HepG2 (cell line): ENCODE measurements at regions not wholly inside any gene's neighbourhood (a gene's known extent, or its start where the extent isn't known, plus 50 kb on each side); places are given as distances from the start of the nearest gene placed in this dataset.

Experiments
- ATAC-seq: fragments of 200-7000 bp; cut with Tn5 transposase; 3 replicates; pipeline ENCODE4 v1.9.1; 2020; ENCODE audit warnings: mild to moderate bottlenecking, moderate library complexity
- BruUV-seq: library from RNA; stranded (reverse); fragments of 400-500 nt; replicated peaks from 2 replicates; lab custom pipeline; 2021; lab: Mats Ljungman, UMichigan
- CTCF ChIA-PET: fragments of 300-600 bp; formaldehyde crosslinking; extraction: SDS; loops from one replicate; lab custom pipeline; 2021; ENCODE audit warnings: low total read pairs, inconsistent platforms, low intra/inter-chr PET ratio; lab: Yijun Ruan, JAX
- POLR2A ChIA-PET: fragments of 350-600 bp; sonication (Branson Sonifier 250); formaldehyde crosslinking; loops from one replicate; lab custom pipeline; 2020; ENCODE audit warnings: antibody characterized with exemption, inconsistent platforms; lab: Yijun Ruan, JAX
- DNase-seq: peaks from one replicate; pipeline ENCODE4 v3.0.0-alpha.2; 2015; ENCODE audit warnings: low spot score
- FAIRE-seq: peaks from 3 replicates; lab custom pipeline; 2011; peaks lifted over from hg19 to GRCh38; lab: Jason Lieb, UNC
- H2AFZ ChIP-seq: one replicate; pipeline ENCODE4 v1.6.1; 2011; ENCODE audit warnings: low read length, inconsistent platforms
- H3K27ac ChIP-seq: fragments of 300-600 bp; 3 replicates; pipeline ENCODE4 v1.8.0; 2011; ENCODE audit warnings: mixed run types, mild to moderate bottlenecking, mixed read lengths, low read length, inconsistent platforms; ENCODE audit not compliant: insufficient read depth; ENCODE audit errors: extremely low read length
- H3K27me3 ChIP-seq, 2 experiments: fragments of 200-600 bp in 1 of 2; 2 replicates in 1 of 2; 3 replicates in 1 of 2; pipeline versions ENCODE4 v1.6.0 to v1.8.0; 2011; ENCODE audit warnings: low read length in 2 of 2, mild to moderate bottlenecking in 2 of 2, moderate library complexity in 2 of 2, inconsistent platforms in 1 of 2; ENCODE audit not compliant: insufficient read depth in 2 of 2, control insufficient read depth in 1 of 2
- H3K36me3 ChIP-seq, 2 experiments: fragments of 200-600 bp in 1 of 2; replicated peaks in 1 of 2; 2 replicates in 1 of 2; 3 replicates in 1 of 2; pipeline versions ENCODE4 v1.5.1 to v1.8.0; 2011; ENCODE audit warnings: low read length in 2 of 2, inconsistent platforms in 1 of 2; ENCODE audit not compliant: insufficient read depth in 2 of 2, control insufficient read depth in 1 of 2
- H3K4me1 ChIP-seq: 2 replicates; pipeline ENCODE4 v1.5.1; 2012; ENCODE audit warnings: low read length, inconsistent platforms; ENCODE audit not compliant: insufficient read depth
- H3K4me2 ChIP-seq: 2 replicates; pipeline ENCODE4 v1.6.0; 2011; ENCODE audit warnings: low read depth, low read length, inconsistent platforms
- H3K4me3 ChIP-seq, 3 experiments: fragments of 200-600 bp in 1 of 3; sonication (generic), shearing (Covaris generic) in 1 of 3; replicated peaks in 1 of 3; 2 replicates each; pipeline ENCODE4 v1.5.1; 2011 to 2016; ENCODE audit warnings: low read length in 3 of 3, inconsistent platforms in 2 of 3, low read depth in 2 of 3, mild to moderate bottlenecking in 2 of 3, control low read depth in 1 of 3, mixed read lengths in 1 of 3; ENCODE audit not compliant: insufficient read depth in 1 of 3
- H3K79me2 ChIP-seq: one replicate; pipeline ENCODE4 v1.6.1; 2011; ENCODE audit warnings: low read length, inconsistent platforms; ENCODE audit not compliant: insufficient read depth
- H3K9ac ChIP-seq: 2 replicates; pipeline ENCODE4 v1.6.0; 2011; ENCODE audit warnings: mild to moderate bottlenecking, low read depth, low read length, inconsistent platforms; ENCODE audit not compliant: insufficient read depth
- H3K9me3 ChIP-seq: 2 replicates; pipeline ENCODE4 v1.5.1; 2012; ENCODE audit warnings: mild to moderate bottlenecking, low read length
- H4K20me1 ChIP-seq: 2 replicates; pipeline ENCODE4 v1.6.0; 2011; ENCODE audit warnings: inconsistent platforms, mild to moderate bottlenecking, low read length, moderate library complexity; ENCODE audit not compliant: insufficient read depth
- RBFOX2 ChIP-seq: fragments of 200-400 bp; formaldehyde crosslinking; IDR thresholded peaks from 2 replicates; pipeline ENCODE4 v1.6.1; 2017; ENCODE audit warnings: low read depth, mild to moderate bottlenecking, low read length
- SMC3 ChIP-seq: IDR thresholded peaks from 2 replicates; pipeline ENCODE4 v1.6.1; 2011; ENCODE audit warnings: low read length, improper control_type of control experiment
- ZKSCAN5 ChIP-seq: sonication (generic); formaldehyde crosslinking; IDR thresholded peaks from 2 replicates; pipeline ENCODE4 v1.5.1; 2020; ENCODE audit warnings: mild to moderate bottlenecking, missing genetic modification reagents
- WGBS: methylation state at CpG from one replicate; pipeline ENCODE4 v1.1.6; 2017; ENCODE audit warnings: low lambda C conversion rate; 5-methylcytosine and 5-hydroxymethylcytosine counted together
- in situ Hi-C: cut with HindIII; loops from 2 replicates; pipeline ENCODE4 v1.10.0; 2017; ENCODE audit warnings: low pct_unique_long_range_greater_than_20kb; ENCODE audit not compliant: extremely low pct_ligation_motif_present
- intact Hi-C: fragments of 100-400 bp; cut with micrococcal nuclease; formaldehyde crosslinking; loops from one replicate; pipeline ENCODE4 v1.10.0; 2022; ENCODE audit not compliant: unreplicated experiment
- TF ChIP-seq, protein P1 (sequence below): sonication (generic); formaldehyde crosslinking; conservative IDR thresholded peaks from 2 replicates; pipeline ENCODE4 v1.4.0; 2020; ENCODE audit warnings: missing genetic modification reagents
- TF ChIP-seq, protein P2 (sequence below): sonication (generic); formaldehyde crosslinking; IDR thresholded peaks from 2 replicates; pipeline ENCODE4 v1.5.0; 2020; ENCODE audit warnings: mild to moderate bottlenecking, missing genetic modification reagents, borderline replicate concordance
- TF ChIP-seq, protein P3 (sequence below): sonication (generic); formaldehyde crosslinking; conservative IDR thresholded peaks from 2 replicates; pipeline ENCODE4 v1.4.0; 2020; ENCODE audit warnings: missing genetic modification reagents

DNA sequence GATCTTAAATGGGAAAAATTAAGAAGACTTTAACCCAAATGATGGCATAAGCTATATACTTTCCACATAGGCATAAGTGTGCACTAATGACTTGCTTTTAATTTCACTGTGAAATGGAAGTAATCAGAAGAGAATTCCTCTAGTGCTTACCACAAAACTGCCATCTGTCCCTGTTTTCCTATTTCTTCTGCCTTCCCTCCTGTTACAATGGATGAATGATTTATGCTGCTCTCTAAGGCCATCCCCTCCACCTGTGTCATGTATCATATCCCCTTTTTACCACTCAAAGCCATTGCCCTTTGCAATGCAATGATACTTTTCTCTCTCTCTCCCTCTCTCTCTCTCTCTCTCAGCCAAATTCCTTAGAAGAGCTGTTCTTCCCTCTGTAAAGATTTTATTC, 109.1 kb downstream of the C12orf50 start:
- BruUV-seq: no TSS peak
- DNase-seq (no peak), ATAC-seq (no peak), FAIRE-seq (no peak)
- Histone ChIP-seq H3K27ac (no peak overlapping the region), H3K9ac (no peak overlapping the region), H2AFZ (no peak overlapping the region), H3K36me3 (no peaks in the 10 kb centered on the region), H3K4me2 (no peak overlapping the region), H3K4me3 (no peak overlapping the region), H3K79me2 (no peaks in the 10 kb centered on the region), H3K9me3 (no peaks in the 10 kb centered on the region), H4K20me1 (no peaks in the 10 kb centered on the region), H3K27me3 (no peaks in the 10 kb centered on the region), H3K4me1 (no peaks in the 10 kb centered on the region)
- ChIA-PET CTCF (no interaction called here), POLR2A (no interaction called here)
- intact Hi-C loops (no loop called here), in situ Hi-C loops (no loop called here)
- TF ChIP-seq, protein P1, sequence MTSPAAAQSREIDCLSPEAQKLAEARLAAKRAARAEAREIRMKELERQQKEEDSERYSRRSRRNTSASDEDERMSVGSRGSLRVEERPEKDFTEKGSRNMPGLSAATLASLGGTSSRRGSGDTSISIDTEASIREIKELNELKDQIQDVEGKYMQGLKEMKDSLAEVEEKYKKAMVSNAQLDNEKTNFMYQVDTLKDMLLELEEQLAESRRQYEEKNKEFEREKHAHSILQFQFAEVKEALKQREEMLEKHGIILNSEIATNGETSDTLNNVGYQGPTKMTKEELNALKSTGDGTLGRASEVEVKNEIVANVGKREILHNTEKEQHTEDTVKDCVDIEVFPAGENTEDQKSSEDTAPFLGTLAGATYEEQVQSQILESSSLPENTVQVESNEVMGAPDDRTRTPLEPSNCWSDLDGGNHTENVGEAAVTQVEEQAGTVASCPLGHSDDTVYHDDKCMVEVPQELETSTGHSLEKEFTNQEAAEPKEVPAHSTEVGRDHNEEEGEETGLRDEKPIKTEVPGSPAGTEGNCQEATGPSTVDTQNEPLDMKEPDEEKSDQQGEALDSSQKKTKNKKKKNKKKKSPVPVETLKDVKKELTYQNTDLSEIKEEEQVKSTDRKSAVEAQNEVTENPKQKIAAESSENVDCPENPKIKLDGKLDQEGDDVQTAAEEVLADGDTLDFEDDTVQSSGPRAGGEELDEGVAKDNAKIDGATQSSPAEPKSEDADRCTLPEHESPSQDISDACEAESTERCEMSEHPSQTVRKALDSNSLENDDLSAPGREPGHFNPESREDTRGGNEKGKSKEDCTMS (CRISPR knock-in tag): no peak
- TF ChIP-seq RBFOX2: no peak

DNA sequence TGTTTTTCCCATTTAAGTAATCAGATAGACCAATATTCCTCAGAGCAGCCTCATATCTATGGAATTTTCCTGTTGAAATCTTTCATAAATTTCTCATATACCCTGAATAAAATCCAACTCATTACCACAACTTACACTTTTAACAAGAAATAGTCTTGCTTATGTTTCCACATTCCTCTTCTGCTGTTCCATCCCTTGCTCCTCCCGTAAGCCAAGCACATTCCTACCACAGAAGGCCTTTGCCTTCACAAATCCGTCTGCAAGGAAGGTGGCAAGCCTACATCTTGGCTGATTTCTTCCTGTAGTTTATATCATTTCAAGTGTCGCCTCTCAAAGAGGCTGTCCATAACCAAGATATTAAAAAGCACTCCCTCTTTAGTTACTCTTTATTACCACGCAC, 127.7 kb downstream of the C12orf50 start:
- DNase-seq (no peak), ATAC-seq (no peak), FAIRE-seq (no peak)
- no TSS peak for BruUV-seq
- H4K20me1 ChIP-seq: no peaks in the 10 kb centered on the region
- no peaks in the 10 kb centered on the region for H3K27me3 ChIP-seq
- no peak overlapping the region for H3K4me3 ChIP-seq
- H3K9me3 ChIP-seq: peaks cover 3% of the 10 kb centered on the region
- no peaks in the 10 kb centered on the region for H3K79me2 ChIP-seq
- CTCF ChIA-PET: no interaction called here
- H3K9ac ChIP-seq: no peak overlapping the region
- POLR2A ChIA-PET: no interaction called here
- no peak overlapping the region for H3K4me2 ChIP-seq
- in situ Hi-C loops (no loop called here), intact Hi-C loops (no loop called here)
- no peaks in the 10 kb centered on the region for H3K4me1 ChIP-seq
- no peak overlapping the region for H3K27ac ChIP-seq
- H3K36me3 ChIP-seq: no peaks in the 10 kb centered on the region
- WGBS: 0% methylated on average over 4 of the region's 4 CpGs
- H2AFZ ChIP-seq: no peak overlapping the region
- TF ChIP-seq ZKSCAN5 (CRISPR knock-in tag) (no peak), SMC3 (no peak)
- TF ChIP-seq, protein P2, sequence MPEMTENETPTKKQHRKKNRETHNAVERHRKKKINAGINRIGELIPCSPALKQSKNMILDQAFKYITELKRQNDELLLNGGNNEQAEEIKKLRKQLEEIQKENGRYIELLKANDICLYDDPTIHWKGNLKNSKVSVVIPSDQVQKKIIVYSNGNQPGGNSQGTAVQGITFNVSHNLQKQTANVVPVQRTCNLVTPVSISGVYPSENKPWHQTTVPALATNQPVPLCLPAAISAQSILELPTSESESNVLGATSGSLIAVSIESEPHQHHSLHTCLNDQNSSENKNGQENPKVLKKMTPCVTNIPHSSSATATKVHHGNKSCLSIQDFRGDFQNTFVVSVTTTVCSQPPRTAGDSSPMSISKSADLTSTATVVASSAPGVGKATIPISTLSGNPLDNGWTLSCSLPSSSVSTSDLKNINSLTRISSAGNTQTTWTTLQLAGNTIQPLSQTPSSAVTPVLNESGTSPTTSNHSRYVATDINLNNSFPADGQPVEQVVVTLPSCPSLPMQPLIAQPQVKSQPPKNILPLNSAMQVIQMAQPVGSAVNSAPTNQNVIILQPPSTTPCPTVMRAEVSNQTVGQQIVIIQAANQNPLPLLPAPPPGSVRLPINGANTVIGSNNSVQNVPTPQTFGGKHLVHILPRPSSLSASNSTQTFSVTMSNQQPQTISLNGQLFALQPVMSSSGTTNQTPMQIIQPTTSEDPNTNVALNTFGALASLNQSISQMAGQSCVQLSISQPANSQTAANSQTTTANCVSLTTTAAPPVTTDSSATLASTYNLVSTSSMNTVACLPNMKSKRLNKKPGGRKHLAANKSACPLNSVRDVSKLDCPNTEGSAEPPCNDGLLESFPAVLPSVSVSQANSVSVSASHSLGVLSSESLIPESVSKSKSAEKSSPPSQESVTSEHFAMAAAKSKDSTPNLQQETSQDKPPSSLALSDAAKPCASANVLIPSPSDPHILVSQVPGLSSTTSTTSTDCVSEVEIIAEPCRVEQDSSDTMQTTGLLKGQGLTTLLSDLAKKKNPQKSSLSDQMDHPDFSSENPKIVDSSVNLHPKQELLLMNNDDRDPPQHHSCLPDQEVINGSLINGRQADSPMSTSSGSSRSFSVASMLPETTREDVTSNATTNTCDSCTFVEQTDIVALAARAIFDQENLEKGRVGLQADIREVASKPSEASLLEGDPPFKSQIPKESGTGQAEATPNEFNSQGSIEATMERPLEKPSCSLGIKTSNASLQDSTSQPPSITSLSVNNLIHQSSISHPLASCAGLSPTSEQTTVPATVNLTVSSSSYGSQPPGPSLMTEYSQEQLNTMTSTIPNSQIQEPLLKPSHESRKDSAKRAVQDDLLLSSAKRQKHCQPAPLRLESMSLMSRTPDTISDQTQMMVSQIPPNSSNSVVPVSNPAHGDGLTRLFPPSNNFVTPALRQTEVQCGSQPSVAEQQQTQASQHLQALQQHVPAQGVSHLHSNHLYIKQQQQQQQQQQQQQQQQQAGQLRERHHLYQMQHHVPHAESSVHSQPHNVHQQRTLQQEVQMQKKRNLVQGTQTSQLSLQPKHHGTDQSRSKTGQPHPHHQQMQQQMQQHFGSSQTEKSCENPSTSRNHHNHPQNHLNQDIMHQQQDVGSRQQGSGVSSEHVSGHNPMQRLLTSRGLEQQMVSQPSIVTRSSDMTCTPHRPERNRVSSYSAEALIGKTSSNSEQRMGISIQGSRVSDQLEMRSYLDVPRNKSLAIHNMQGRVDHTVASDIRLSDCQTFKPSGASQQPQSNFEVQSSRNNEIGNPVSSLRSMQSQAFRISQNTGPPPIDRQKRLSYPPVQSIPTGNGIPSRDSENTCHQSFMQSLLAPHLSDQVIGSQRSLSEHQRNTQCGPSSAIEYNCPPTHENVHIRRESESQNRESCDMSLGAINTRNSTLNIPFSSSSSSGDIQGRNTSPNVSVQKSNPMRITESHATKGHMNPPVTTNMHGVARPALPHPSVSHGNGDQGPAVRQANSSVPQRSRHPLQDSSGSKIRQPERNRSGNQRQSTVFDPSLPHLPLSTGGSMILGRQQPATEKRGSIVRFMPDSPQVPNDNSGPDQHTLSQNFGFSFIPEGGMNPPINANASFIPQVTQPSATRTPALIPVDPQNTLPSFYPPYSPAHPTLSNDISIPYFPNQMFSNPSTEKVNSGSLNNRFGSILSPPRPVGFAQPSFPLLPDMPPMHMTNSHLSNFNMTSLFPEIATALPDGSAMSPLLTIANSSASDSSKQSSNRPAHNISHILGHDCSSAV: no peak
- TF ChIP-seq, protein P3, sequence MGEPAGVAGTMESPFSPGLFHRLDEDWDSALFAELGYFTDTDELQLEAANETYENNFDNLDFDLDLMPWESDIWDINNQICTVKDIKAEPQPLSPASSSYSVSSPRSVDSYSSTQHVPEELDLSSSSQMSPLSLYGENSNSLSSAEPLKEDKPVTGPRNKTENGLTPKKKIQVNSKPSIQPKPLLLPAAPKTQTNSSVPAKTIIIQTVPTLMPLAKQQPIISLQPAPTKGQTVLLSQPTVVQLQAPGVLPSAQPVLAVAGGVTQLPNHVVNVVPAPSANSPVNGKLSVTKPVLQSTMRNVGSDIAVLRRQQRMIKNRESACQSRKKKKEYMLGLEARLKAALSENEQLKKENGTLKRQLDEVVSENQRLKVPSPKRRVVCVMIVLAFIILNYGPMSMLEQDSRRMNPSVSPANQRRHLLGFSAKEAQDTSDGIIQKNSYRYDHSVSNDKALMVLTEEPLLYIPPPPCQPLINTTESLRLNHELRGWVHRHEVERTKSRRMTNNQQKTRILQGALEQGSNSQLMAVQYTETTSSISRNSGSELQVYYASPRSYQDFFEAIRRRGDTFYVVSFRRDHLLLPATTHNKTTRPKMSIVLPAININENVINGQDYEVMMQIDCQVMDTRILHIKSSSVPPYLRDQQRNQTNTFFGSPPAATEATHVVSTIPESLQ (CRISPR knock-in tag): no peak
